ENCODE measurements at regions not wholly inside any gene's neighbourhood (a gene's known extent, or its start where the extent isn't known, plus 50 kb on each side); places are given as distances from the start of the nearest gene placed in this dataset.

DNA sequence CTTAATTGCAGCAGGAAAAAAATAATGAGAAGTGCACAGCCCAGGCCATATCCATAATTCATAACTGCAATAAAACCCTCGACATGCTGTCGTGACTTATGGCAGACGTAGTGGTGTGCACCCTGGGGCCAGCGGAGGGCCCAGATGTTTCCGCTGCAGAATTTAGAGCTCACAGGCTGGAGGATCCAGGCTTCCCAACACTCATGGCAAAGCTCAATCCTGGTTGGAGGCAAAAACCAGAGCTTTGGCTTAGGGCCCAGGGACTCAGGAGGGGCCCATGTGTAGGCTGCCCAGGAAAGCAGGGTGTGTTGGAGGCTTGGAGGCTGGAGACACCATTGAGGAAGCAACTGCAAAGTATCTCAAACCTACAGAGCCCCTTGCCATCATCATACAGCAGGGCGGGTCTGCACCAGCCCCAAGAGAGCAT is 68.7 kb downstream of the SERPINA3 start (continued):
- TF ChIP-seq ZNF302 (tag by site-specific recombination; IDR thresholded peaks at IDR 0.05; ENCODE audit: low read depth) (no peak), ZNF549 (tag by site-specific recombination; IDR thresholded peaks at IDR 0.05) (no peak), HOXA7 (CRISPR knock-in tag; IDR thresholded peaks at IDR 0.05; ENCODE audit: borderline replicate concordance) (no peak), ZNF660 (tag by site-specific recombination; IDR thresholded peaks at IDR 0.05) (no peak), REPIN1 (tag by site-specific recombination; IDR thresholded peaks at IDR 0.05; ENCODE audit: low read depth) (no peak), ZNF791 (tag by site-specific recombination; IDR thresholded peaks at IDR 0.05) (no peak), ZBTB48 (tag by site-specific recombination; IDR thresholded peaks at IDR 0.05) (no peak), KLF1 (tag by site-specific recombination; IDR thresholded peaks at IDR 0.05) (no peak), ZNF366 (tag by site-specific recombination; conservative IDR thresholded peaks at IDR 0.05) (no peak), PRDM4 (tag by site-specific recombination; IDR thresholded peaks at IDR 0.05) (no peak)

- Histone ChIP-seq H3K4me3 (ENCODE audit: low read depth, low read length) (no peak overlapping the region), H3K27ac (ENCODE audit: extremely low read depth, low read depth, low read length) (no peak overlapping the region), H3K36me3 (ENCODE audit: control insufficient read depth in 2 of 2, insufficient read depth in 1 of 2, low read length in 2 of 2) (no peaks in the 10 kb centered on the region), H3K9me3 (ENCODE audit: control insufficient read depth, insufficient read depth, low read depth, low read length) (no peaks in the 10 kb centered on the region), H3K4me1 (ENCODE audit: control insufficient read depth, insufficient read depth, low read length) (no peaks in the 10 kb centered on the region)
- CTCF ChIA-PET, result interaction anchor here (0.5 to 0.9 kb wide), 4 partner anchors 9 to 194 kb away, joined by 3 read pairs; no protein-coding TSS in a partner anchor
- TF ChIP-seq ZNF114 (tag by site-specific recombination; IDR thresholded peaks at IDR 0.05) (no peak), ZNF600 (tag by site-specific recombination; IDR thresholded peaks at IDR 0.05) (no peak), ZNF266 (tag by site-specific recombination; IDR thresholded peaks at IDR 0.05; ENCODE audit: low read depth) (no peak), ZSCAN16 (tag by site-specific recombination; IDR thresholded peaks at IDR 0.05) (no peak), ZNF274 (IDR thresholded peaks at IDR 0.05; ENCODE audit: low read length) (no peak), ZNF274 (tag by site-specific recombination; IDR thresholded peaks at IDR 0.05; ENCODE audit: borderline replicate concordance) (no peak), ZNF521 (tag by site-specific recombination; IDR thresholded peaks at IDR 0.05) (no peak), SP3 (tag by site-specific recombination; IDR thresholded peaks at IDR 0.05) (no peak), SALL2 (tag by site-specific recombination; IDR thresholded peaks at IDR 0.05; ENCODE audit: borderline replicate concordance) (no peak)
- TF ChIP-seq, protein P1, sequence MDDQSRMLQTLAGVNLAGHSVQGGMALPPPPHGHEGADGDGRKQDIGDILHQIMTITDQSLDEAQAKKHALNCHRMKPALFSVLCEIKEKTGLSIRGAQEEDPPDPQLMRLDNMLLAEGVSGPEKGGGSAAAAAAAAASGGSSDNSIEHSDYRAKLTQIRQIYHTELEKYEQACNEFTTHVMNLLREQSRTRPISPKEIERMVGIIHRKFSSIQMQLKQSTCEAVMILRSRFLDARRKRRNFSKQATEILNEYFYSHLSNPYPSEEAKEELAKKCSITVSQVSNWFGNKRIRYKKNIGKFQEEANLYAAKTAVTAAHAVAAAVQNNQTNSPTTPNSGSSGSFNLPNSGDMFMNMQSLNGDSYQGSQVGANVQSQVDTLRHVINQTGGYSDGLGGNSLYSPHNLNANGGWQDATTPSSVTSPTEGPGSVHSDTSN (CRISPR knock-in tag; IDR thresholded peaks at IDR 0.05), result no peak
- POLR2A ChIA-PET, result no interaction called here
Observed at GRCh38 chr14:94679937-94680861, 68.0 kb downstream of the SERPINA3 start.

Data from HEK293 (cell line).